HCT116 (cell line): ENCODE measurements at regions not wholly inside any gene's neighbourhood (a gene's known extent, or its start where the extent isn't known, plus 50 kb on each side); places are given as distances from the start of the nearest gene placed in this dataset.

ENCODE experiments used
- CBX3 ChIP-seq: IDR thresholded peaks from 2 replicates; pipeline ENCODE4 v1.6.1; 2012; ENCODE audit warnings: low read depth
- POLR2A ChIP-seq: IDR thresholded peaks from 2 replicates; pipeline ENCODE4 v1.7.0; 2011; ENCODE audit warnings: borderline replicate concordance; ENCODE audit not compliant: insufficient read depth, insufficient read length; ENCODE audit errors: extremely low read depth
- SIN3A ChIP-seq: IDR thresholded peaks from 2 replicates; pipeline ENCODE4 v1.6.1; 2012; ENCODE audit warnings: low read depth
- TF ChIP-seq, protein P1 (sequence below), 3 experiments: fragments of 200-600 bp in 1 of 3; sonication (generic) in 1 of 3; IDR thresholded peaks in 2 of 3; conservative IDR thresholded peaks in 1 of 3; 2 replicates each; pipeline ENCODE4 v1.5.1; 2012 to 2017; ENCODE audit warnings: low read depth in 2 of 3, low read length in 2 of 3, antibody characterized with exemption in 1 of 3, borderline replicate concordance in 1 of 3, control low read depth in 1 of 3, mild to moderate bottlenecking in 1 of 3, mixed read lengths in 1 of 3, mixed run types in 1 of 3, moderate library complexity in 1 of 3; ENCODE audit not compliant: insufficient read depth in 1 of 3
- TF ChIP-seq, protein P2 (sequence below): IDR thresholded peaks from 2 replicates; pipeline ENCODE4 v1.6.1; 2012

GRCh38 chrX:104427073-104427472 is 138.9 kb upstream of the IL1RAPL2 start:
- TF ChIP-seq, protein P1, sequence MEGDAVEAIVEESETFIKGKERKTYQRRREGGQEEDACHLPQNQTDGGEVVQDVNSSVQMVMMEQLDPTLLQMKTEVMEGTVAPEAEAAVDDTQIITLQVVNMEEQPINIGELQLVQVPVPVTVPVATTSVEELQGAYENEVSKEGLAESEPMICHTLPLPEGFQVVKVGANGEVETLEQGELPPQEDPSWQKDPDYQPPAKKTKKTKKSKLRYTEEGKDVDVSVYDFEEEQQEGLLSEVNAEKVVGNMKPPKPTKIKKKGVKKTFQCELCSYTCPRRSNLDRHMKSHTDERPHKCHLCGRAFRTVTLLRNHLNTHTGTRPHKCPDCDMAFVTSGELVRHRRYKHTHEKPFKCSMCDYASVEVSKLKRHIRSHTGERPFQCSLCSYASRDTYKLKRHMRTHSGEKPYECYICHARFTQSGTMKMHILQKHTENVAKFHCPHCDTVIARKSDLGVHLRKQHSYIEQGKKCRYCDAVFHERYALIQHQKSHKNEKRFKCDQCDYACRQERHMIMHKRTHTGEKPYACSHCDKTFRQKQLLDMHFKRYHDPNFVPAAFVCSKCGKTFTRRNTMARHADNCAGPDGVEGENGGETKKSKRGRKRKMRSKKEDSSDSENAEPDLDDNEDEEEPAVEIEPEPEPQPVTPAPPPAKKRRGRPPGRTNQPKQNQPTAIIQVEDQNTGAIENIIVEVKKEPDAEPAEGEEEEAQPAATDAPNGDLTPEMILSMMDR (IDR thresholded peaks at IDR 0.05 in 2 of 3, conservative IDR thresholded peaks at IDR 0.05 in 1 of 3; ENCODE audit: borderline replicate concordance in 1 of 3, insufficient read depth in 1 of 3, low read depth in 2 of 3, low read length in 2 of 3) = no peak
- no peak for TF ChIP-seq POLR2A
- TF ChIP-seq SIN3A = no peak
- TF ChIP-seq, protein P2, sequence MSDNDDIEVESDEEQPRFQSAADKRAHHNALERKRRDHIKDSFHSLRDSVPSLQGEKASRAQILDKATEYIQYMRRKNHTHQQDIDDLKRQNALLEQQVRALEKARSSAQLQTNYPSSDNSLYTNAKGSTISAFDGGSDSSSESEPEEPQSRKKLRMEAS = no peak
- no peak for TF ChIP-seq CBX3
